GM23338 (cell line): ENCODE measurements at regions not wholly inside any gene's neighbourhood (a gene's known extent, or its start where the extent isn't known, plus 50 kb on each side); places are given as distances from the start of the nearest gene placed in this dataset.

Experiments
- EZH2 ChIP-seq: fragments of 200-600 bp; sonication (generic); IDR thresholded peaks from one replicate; pipeline ENCODE4 v1.8.0; 2017; ENCODE audit warnings: antibody characterized with exemption, mild to moderate bottlenecking, low read depth; ENCODE audit not compliant: unreplicated experiment
- EZH2phosphoT487 ChIP-seq: fragments of 200-600 bp; sonication (generic); IDR thresholded peaks from one replicate; pipeline ENCODE4 v1.8.1; 2018; ENCODE audit warnings: antibody characterized with exemption; ENCODE audit not compliant: unreplicated experiment
- JUNB ChIP-seq: IDR thresholded peaks from one replicate; pipeline ENCODE4 v1.6.1; 2016; ENCODE audit warnings: antibody characterized with exemption; ENCODE audit not compliant: unreplicated experiment
- NANOG ChIP-seq: IDR thresholded peaks from 2 replicates; pipeline ENCODE4 v1.6.1; 2016; ENCODE audit warnings: antibody characterized with exemption, borderline replicate concordance
- POLR2AphosphoS5 ChIP-seq: IDR thresholded peaks from 2 replicates; pipeline ENCODE4 v1.6.1; 2016; ENCODE audit warnings: antibody characterized with exemption, low read depth
- TF ChIP-seq, protein P1 (sequence below), 2 experiments: fragments of 200-600 bp in 1 of 2; sonication (generic) in 1 of 2; conservative IDR thresholded peaks; 2 replicates each; pipeline versions ENCODE4 v1.5.1 to v1.6.1; 2016 to 2017; ENCODE audit warnings: antibody characterized with exemption in 2 of 2, low read depth in 2 of 2, mild to moderate bottlenecking in 2 of 2, moderate library complexity in 1 of 2
- TF ChIP-seq, protein P2 (sequence below): IDR thresholded peaks from 2 replicates; pipeline ENCODE4 v1.6.1; 2016; ENCODE audit warnings: antibody characterized with exemption
- TF ChIP-seq, protein P3 (sequence below): IDR thresholded peaks from one replicate; pipeline ENCODE4 v1.6.1; 2018; ENCODE audit warnings: antibody characterized with exemption; ENCODE audit not compliant: unreplicated experiment

DNA sequence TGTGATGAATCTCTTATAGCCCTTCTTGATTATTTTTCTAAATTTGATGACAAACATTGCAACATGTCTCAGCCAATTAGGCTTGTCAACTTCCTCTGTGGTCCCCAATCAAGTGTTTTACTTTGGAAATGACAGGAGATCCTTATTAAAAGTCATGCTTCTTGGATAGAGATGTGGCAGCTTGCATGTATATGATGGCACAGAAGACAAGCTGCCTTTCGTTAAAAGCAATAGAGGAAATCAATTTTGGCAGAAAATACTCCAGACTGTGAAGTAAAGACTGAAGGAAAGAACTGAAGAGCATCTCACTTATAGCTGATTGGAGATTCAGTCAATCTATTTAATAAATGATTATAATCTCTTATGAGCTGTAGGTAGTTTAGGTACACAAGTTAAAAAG lies 419.6 kb downstream of the PCDH7 start:
- TF ChIP-seq, protein P1, sequence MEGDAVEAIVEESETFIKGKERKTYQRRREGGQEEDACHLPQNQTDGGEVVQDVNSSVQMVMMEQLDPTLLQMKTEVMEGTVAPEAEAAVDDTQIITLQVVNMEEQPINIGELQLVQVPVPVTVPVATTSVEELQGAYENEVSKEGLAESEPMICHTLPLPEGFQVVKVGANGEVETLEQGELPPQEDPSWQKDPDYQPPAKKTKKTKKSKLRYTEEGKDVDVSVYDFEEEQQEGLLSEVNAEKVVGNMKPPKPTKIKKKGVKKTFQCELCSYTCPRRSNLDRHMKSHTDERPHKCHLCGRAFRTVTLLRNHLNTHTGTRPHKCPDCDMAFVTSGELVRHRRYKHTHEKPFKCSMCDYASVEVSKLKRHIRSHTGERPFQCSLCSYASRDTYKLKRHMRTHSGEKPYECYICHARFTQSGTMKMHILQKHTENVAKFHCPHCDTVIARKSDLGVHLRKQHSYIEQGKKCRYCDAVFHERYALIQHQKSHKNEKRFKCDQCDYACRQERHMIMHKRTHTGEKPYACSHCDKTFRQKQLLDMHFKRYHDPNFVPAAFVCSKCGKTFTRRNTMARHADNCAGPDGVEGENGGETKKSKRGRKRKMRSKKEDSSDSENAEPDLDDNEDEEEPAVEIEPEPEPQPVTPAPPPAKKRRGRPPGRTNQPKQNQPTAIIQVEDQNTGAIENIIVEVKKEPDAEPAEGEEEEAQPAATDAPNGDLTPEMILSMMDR (conservative IDR thresholded peaks at IDR 0.05; ENCODE audit: low read depth in 2 of 2), result no peak
- TF ChIP-seq, protein P2, sequence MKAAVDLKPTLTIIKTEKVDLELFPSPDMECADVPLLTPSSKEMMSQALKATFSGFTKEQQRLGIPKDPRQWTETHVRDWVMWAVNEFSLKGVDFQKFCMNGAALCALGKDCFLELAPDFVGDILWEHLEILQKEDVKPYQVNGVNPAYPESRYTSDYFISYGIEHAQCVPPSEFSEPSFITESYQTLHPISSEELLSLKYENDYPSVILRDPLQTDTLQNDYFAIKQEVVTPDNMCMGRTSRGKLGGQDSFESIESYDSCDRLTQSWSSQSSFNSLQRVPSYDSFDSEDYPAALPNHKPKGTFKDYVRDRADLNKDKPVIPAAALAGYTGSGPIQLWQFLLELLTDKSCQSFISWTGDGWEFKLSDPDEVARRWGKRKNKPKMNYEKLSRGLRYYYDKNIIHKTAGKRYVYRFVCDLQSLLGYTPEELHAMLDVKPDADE, result no peak
- TF ChIP-seq EZH2, result no peak
- TF ChIP-seq POLR2AphosphoS5, result no peak
- TF ChIP-seq EZH2phosphoT487, result no peak
- TF ChIP-seq, protein P3, sequence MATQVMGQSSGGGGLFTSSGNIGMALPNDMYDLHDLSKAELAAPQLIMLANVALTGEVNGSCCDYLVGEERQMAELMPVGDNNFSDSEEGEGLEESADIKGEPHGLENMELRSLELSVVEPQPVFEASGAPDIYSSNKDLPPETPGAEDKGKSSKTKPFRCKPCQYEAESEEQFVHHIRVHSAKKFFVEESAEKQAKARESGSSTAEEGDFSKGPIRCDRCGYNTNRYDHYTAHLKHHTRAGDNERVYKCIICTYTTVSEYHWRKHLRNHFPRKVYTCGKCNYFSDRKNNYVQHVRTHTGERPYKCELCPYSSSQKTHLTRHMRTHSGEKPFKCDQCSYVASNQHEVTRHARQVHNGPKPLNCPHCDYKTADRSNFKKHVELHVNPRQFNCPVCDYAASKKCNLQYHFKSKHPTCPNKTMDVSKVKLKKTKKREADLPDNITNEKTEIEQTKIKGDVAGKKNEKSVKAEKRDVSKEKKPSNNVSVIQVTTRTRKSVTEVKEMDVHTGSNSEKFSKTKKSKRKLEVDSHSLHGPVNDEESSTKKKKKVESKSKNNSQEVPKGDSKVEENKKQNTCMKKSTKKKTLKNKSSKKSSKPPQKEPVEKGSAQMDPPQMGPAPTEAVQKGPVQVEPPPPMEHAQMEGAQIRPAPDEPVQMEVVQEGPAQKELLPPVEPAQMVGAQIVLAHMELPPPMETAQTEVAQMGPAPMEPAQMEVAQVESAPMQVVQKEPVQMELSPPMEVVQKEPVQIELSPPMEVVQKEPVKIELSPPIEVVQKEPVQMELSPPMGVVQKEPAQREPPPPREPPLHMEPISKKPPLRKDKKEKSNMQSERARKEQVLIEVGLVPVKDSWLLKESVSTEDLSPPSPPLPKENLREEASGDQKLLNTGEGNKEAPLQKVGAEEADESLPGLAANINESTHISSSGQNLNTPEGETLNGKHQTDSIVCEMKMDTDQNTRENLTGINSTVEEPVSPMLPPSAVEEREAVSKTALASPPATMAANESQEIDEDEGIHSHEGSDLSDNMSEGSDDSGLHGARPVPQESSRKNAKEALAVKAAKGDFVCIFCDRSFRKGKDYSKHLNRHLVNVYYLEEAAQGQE, result no peak
- TF ChIP-seq NANOG, result no peak
- no peak for TF ChIP-seq JUNB
